ENCODE measurements at regions not wholly inside any gene's neighbourhood (a gene's known extent, or its start where the extent isn't known, plus 50 kb on each side); places are given as distances from the start of the nearest gene placed in this dataset.
"Not testable (repeated sequence)": the region's sequence is repeated elsewhere in the genome, so short reads cannot be mapped to it uniquely, and the experiment has no call there.

DNA sequence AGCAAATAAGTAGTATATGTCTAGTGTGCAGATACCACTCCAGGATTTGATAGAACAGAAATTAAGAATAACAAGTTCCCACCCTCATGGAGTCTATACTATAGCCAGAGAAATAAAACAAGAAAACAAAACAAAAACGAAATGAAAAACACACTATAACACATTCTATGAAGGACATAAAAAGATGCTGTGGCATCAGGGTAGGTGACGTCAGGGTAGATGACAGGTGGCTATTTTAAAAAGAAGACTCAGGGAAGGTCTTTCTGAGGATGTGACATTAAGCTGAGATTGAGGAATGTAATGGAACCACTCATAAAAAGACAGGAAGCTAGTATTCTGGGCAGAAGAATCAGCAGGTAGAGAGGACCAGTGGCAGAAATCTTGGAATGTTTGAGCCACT, 469.6 kb downstream of the RAP2B start:
- H3K27me3 ChIP-seq (ENCODE audit: insufficient read depth, low read length), result no peaks in the 10 kb centered on the region
- H3K4me1 ChIP-seq (ENCODE audit: insufficient read depth, low read length), result no peaks in the 10 kb centered on the region
- H3K36me3 ChIP-seq (ENCODE audit: insufficient read depth, low read length), result no peaks in the 10 kb centered on the region
- no peaks in the 10 kb centered on the region for H3K9me3 ChIP-seq (ENCODE audit: insufficient read depth, low read depth, low read length)
- H3K9ac ChIP-seq (ENCODE audit: low read depth, low read length), result no peak overlapping the region
- WGBS, result 96% methylated on average over 1 of the region's 2 CpGs
- no peak overlapping the region for H3K27ac ChIP-seq (ENCODE audit: low read depth, low read length)
- no peak overlapping the region for H3K4me3 ChIP-seq (ENCODE audit: low read length)

DNA sequence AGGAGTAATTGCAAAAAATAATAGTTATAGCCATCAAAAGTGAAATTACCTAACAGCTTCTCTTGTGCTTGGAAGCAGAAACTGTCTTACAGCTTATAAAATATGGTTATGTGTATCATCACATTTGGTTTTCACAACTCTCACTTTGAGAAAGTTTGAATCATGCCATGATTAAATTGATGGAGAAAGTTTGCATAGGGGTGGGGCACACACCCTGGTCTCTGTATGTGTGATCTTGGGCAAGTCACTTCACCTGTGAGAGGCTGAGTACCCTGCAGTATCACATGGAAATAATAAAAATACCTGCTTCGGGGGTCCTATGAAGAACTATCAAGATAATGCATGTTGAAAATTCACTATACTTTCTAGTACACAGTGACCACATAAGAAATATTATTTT, 471.4 kb downstream of the RAP2B start:
- Histone ChIP-seq H3K36me3 (ENCODE audit: insufficient read depth, low read length) (no peaks in the 10 kb centered on the region), H3K27me3 (ENCODE audit: insufficient read depth, low read length) (no peaks in the 10 kb centered on the region), H3K9ac (ENCODE audit: low read depth, low read length) (no peak overlapping the region), H3K9me3 (ENCODE audit: insufficient read depth, low read depth, low read length) (no peaks in the 10 kb centered on the region), H3K4me1 (ENCODE audit: insufficient read depth, low read length) (no peaks in the 10 kb centered on the region), H3K4me3 (ENCODE audit: low read length) (no peak overlapping the region), H3K27ac (ENCODE audit: low read depth, low read length) (no peak overlapping the region)
- 100% methylated on average over 1 of the region's 1 CpG for WGBS

DNA sequence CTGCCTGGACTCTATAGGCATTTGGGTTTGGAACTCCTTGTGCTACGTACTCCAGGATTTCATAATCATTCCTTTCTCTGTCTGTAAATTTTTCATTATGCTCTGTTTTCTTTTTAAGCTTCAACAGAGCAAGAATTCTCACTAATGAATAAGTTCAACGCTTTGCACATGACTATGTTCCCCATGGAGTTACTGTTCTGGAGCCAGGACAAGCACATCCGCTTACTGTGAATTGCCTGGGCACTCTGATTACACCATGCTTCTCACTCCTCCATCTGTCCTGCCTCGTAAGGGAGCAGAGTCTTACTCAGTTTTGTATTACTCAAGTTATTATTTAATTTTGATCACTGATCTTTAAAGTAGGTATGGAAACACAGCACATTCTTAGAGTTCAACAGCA, 472.7 kb downstream of the RAP2B start:
- WGBS, result 88% methylated on average over 4 of the region's 4 CpGs
- no peak overlapping the region for H3K9ac ChIP-seq (ENCODE audit: low read depth, low read length)
- peaks cover 4% of the 10 kb centered on the region for H3K4me1 ChIP-seq (ENCODE audit: insufficient read depth, low read length)
- H3K4me3 ChIP-seq (ENCODE audit: low read length), result no peak overlapping the region
- no peak overlapping the region for H3K27ac ChIP-seq (ENCODE audit: low read depth, low read length)
- no peaks in the 10 kb centered on the region for H3K27me3 ChIP-seq (ENCODE audit: insufficient read depth, low read length)
- no peaks in the 10 kb centered on the region for H3K36me3 ChIP-seq (ENCODE audit: insufficient read depth, low read length)
- no peaks in the 10 kb centered on the region for H3K9me3 ChIP-seq (ENCODE audit: insufficient read depth, low read depth, low read length)

DNA sequence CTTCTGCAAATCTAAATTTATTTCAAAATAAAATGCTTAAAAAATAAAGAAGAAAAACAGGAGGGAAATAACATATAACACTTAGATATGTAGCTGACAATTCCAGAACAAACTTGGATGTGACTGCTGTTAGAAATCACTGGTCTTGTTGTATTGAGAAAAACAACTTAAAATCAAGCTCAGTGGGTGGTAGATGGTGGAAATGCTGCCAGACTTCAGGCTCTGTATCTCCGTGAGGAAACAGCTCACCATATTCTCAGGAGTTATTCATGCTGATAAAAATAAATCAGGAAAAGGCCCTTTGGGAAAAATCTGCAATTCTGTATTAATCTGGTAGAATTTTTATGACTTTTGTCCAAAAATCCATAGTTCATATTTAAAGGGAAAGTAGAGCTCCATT, 477.6 kb downstream of the RAP2B start:
- H3K4me1 ChIP-seq (ENCODE audit: insufficient read depth, low read length), result peaks cover 42% of the 10 kb centered on the region
- H3K9ac ChIP-seq (ENCODE audit: low read depth, low read length), result no peak overlapping the region
- H3K27ac ChIP-seq (ENCODE audit: low read depth, low read length), result peak overlapping the region; percentile 95; the same call in 1 of the 2 replicates
- H3K4me3 ChIP-seq (ENCODE audit: low read length), result no peak overlapping the region
- H3K36me3 ChIP-seq (ENCODE audit: insufficient read depth, low read length), result no peaks in the 10 kb centered on the region
- 93% methylated on average over 1 of the region's 1 CpG for WGBS
- H3K27me3 ChIP-seq (ENCODE audit: insufficient read depth, low read length), result no peaks in the 10 kb centered on the region
- H3K9me3 ChIP-seq (ENCODE audit: insufficient read depth, low read depth, low read length), result no peaks in the 10 kb centered on the region

DNA sequence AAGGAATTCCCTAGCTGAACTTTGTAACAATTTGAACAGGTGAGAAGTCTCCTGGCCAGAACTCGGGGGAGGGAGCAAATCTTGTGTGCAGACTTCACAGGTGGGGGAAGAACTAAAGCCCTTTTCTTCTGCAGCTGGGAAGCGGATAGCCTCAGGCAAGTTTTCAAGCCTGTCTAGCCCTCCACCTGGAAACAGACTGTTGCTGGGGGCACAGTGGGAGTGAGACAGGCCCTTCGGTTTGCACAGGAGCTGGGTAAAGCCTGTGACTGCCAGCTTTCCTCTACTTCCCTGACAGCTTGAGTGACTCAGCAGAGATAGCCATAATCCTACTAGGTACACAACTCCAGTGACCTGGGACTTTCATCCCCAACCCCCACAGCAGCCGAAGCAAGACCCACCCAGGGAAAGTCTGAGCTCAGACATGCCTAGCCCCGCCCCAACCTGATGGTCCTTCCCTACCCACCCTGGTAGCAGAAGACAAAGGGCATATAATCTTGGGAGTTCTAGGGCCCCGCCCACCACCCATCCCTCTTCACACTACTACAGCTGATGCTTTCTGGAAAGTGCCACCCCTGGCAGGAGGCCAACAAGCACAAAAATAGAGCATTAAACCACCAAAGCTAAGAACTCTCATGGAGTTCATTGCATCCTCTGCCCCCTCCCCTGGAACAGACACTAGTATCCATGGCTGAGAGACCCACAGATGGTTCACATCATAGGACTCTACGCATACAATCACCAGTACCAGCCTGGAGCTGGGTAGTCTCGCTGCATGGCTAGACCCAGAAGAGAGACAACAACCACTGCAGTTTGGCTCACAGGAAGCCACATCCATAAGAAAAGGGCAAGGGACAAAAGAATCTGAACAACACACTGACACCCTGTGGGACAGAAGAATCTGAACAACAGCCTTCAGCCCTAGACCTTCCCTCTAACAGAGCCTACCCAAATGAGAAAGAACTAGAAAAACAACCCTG, 479.0 kb downstream of the RAP2B start:
- Histone ChIP-seq H3K27me3 (ENCODE audit: insufficient read depth, low read length) (no peaks in the 10 kb centered on the region), H3K4me3 (ENCODE audit: low read length) (no peak overlapping the region), H3K27ac (ENCODE audit: low read depth, low read length) (peak overlapping the region; percentile 95; the same call in 1 of the 2 replicates), H3K9ac (ENCODE audit: low read depth, low read length) (peak overlapping the region; percentile 60), H3K36me3 (ENCODE audit: insufficient read depth, low read length) (no peaks in the 10 kb centered on the region), H3K4me1 (ENCODE audit: insufficient read depth, low read length) (peaks cover 42% of the 10 kb centered on the region), H3K9me3 (ENCODE audit: insufficient read depth, low read depth, low read length) (no peaks in the 10 kb centered on the region)
- 72% methylated on average over 8 of the region's 8 CpGs for WGBS

DNA sequence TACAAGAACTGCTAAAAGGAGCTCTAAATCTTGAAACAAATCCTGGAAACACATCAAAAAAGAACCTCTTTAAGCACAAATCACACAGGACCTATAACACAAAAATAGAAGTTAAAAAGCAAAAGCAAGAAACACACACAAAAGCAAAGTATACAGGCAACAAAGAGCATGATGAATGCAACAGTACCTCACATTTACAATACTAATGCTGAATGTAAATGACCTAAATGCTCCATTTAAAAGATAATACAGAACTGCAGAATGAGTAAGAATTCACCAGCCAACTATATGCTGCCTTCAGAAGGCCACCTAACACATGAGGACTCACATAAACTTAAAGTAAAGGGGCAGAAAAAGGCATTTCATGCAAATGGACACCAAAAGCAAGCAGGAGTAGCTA, 478.6 kb upstream of the ARHGEF26 start:
- Histone ChIP-seq H3K9ac (ENCODE audit: low read depth, low read length) (peak overlapping the region; percentile 53; the same call in 1 of the 2 replicates), H3K4me1 (ENCODE audit: insufficient read depth, low read length) (peaks cover 45% of the 10 kb centered on the region), H3K27ac (ENCODE audit: low read depth, low read length) (peak overlapping the region; percentile 95)
- H3K36me3 ChIP-seq (ENCODE audit: insufficient read depth, low read length); H3K9me3 ChIP-seq (ENCODE audit: insufficient read depth, low read depth, low read length); H3K4me3 ChIP-seq (ENCODE audit: low read length); H3K27me3 ChIP-seq (ENCODE audit: insufficient read depth, low read length): not testable (repeated sequence)

DNA sequence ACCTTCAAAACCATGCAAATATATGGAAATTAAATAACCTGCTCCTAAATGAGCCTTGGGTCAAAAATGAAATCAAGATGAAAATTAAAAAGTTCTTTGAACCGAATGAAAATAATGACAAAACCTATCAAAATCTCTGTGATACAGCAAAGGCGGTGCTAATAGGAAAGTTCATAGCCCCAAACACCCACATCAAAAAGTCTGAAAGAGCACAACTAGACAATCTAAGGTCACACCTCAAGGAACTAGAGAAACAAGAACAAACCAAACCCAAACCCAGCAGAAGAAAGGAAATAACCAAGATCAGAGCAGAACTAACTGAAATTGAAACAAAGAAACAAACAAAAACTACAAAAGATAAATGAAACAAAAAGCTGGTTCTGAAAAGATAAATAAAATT, 477.7 kb upstream of the ARHGEF26 start:
- H3K4me3 ChIP-seq (ENCODE audit: low read length); H3K9ac ChIP-seq (ENCODE audit: low read depth, low read length); H3K27ac ChIP-seq (ENCODE audit: low read depth, low read length); H3K27me3 ChIP-seq (ENCODE audit: insufficient read depth, low read length); H3K9me3 ChIP-seq (ENCODE audit: insufficient read depth, low read depth, low read length); H3K36me3 ChIP-seq (ENCODE audit: insufficient read depth, low read length): not testable (repeated sequence)
- 100% methylated on average over 2 of the region's 2 CpGs for WGBS
- H3K4me1 ChIP-seq (ENCODE audit: insufficient read depth, low read length), result peaks cover 51% of the 10 kb centered on the region

DNA sequence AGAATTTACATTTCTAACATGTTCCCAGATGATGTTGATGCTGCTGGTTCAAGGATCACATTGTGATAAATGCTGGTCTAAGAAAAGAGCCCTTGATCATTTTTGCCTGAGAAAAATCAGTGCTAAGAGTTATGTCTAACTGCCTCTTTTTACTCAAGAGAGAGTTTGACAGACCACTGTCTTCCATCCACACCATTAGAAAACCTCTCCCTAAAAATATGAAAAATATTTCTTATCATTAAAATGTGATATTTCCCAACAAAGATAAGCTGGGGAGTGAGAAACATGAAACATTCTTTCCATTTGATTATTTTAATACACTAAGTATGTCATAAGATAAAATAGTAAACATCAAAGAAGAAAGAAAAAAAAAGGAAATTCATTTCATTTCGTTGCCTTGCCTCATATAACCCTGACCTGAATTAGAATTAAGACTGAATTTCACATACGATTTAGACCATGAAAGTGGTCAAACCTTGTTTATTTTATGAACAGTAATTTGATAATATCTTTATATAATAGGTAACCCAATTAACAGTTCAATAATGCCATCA, 471.8 kb upstream of the ARHGEF26 start:
- H3K27me3 ChIP-seq (ENCODE audit: insufficient read depth, low read length), result no peaks in the 10 kb centered on the region
- no peak overlapping the region for H3K4me3 ChIP-seq (ENCODE audit: low read length)
- no peaks in the 10 kb centered on the region for H3K9me3 ChIP-seq (ENCODE audit: insufficient read depth, low read depth, low read length)
- H3K36me3 ChIP-seq (ENCODE audit: insufficient read depth, low read length), result no peaks in the 10 kb centered on the region
- no peak overlapping the region for H3K9ac ChIP-seq (ENCODE audit: low read depth, low read length)
- peaks cover 9% of the 10 kb centered on the region; the same call in 1 of the 2 replicates for H3K4me1 ChIP-seq (ENCODE audit: insufficient read depth, low read length)
- no peak overlapping the region for H3K27ac ChIP-seq (ENCODE audit: low read depth, low read length)
- no CpG with 5 or more reads among the region's 2 CpGs for WGBS

DNA sequence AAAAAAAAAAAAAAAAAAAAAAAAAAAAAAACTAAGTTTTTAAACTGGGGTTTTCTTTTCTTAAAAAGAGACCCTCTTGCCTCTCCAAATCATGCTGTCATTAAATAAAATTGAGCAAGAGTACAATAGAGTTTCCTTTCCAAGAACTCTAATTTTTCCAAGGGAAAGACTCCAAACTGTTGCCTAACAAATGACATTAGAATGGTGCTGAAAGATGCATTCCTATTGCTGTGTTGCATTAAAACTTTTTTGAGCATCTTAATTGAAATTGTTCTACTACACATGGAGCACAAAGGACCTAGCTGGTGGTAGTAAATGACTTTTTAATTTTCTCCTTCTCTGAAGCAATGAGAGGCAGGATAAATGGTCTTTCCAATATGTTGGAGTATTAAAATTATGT, 469.1 kb upstream of the ARHGEF26 start:
- H3K4me3 ChIP-seq (ENCODE audit: low read length), result no peak overlapping the region
- H3K9ac ChIP-seq (ENCODE audit: low read depth, low read length), result no peak overlapping the region
- no peaks in the 10 kb centered on the region for H3K9me3 ChIP-seq (ENCODE audit: insufficient read depth, low read depth, low read length)
- peaks cover 9% of the 10 kb centered on the region; the same call in 1 of the 2 replicates for H3K4me1 ChIP-seq (ENCODE audit: insufficient read depth, low read length)
- no peaks in the 10 kb centered on the region for H3K36me3 ChIP-seq (ENCODE audit: insufficient read depth, low read length)
- no peak overlapping the region for H3K27ac ChIP-seq (ENCODE audit: low read depth, low read length)
- H3K27me3 ChIP-seq (ENCODE audit: insufficient read depth, low read length), result no peaks in the 10 kb centered on the region

DNA sequence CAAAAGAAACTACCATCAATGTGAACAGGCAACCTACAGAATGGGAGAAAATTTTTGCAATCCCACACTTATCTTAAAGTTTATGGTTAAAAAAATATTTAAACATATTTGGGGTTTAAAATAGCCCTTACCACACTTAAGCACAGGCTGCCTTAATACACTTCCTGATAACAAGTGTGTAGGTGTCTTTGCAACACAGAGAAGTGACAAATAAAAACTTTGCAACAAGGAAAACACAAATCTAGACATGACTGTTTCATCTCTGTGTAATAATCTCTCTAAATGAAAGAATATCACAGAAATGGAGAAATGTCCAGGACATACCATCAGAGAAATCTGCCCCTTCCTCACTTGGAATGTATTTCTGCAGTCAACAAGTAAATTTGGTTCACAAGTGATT, 464.1 kb upstream of the ARHGEF26 start:
- Histone ChIP-seq H3K4me1 (ENCODE audit: insufficient read depth, low read length) (no peaks in the 10 kb centered on the region), H3K9ac (ENCODE audit: low read depth, low read length) (no peak overlapping the region), H3K27me3 (ENCODE audit: insufficient read depth, low read length) (no peaks in the 10 kb centered on the region), H3K4me3 (ENCODE audit: low read length) (no peak overlapping the region), H3K27ac (ENCODE audit: low read depth, low read length) (no peak overlapping the region), H3K9me3 (ENCODE audit: insufficient read depth, low read depth, low read length) (no peaks in the 10 kb centered on the region), H3K36me3 (ENCODE audit: insufficient read depth, low read length) (no peaks in the 10 kb centered on the region)

DNA sequence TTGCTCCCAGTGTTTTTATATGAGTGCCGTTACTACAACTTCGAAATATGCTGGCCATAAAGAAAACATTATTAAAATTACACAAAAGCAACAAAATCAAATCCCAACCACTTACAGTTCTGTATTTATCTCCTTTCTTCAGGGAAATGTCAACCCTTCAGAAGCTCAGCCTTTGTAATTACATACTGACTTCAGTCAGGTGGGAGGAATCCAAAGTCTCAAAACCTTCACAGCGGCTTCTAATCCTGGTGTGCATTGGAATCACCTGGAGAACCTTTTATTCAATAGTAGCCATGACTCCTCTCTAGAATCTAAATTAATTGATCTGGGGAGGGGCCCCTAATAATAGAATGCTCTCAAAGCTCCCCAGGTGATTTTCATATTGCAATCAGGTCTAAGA, 463.7 kb upstream of the ARHGEF26 start:
- no peak overlapping the region for H3K9ac ChIP-seq (ENCODE audit: low read depth, low read length)
- no peak overlapping the region for H3K4me3 ChIP-seq (ENCODE audit: low read length)
- H3K4me1 ChIP-seq (ENCODE audit: insufficient read depth, low read length), result no peaks in the 10 kb centered on the region
- H3K27ac ChIP-seq (ENCODE audit: low read depth, low read length), result no peak overlapping the region
- WGBS, result 100% methylated on average over 3 of the region's 3 CpGs
- no peaks in the 10 kb centered on the region for H3K9me3 ChIP-seq (ENCODE audit: insufficient read depth, low read depth, low read length)
- no peaks in the 10 kb centered on the region for H3K27me3 ChIP-seq (ENCODE audit: insufficient read depth, low read length)
- H3K36me3 ChIP-seq (ENCODE audit: insufficient read depth, low read length), result no peaks in the 10 kb centered on the region

Measured in HUES64 (cell line).